Vagina (tissue), 2 donors: ENCODE measurements at regions not wholly inside any gene's neighbourhood (a gene's known extent, or its start where the extent isn't known, plus 50 kb on each side); places are given as distances from the start of the nearest gene placed in this dataset.

Source experiments
- POLR2A ChIP-seq, 2 donors: fragments of 450-650 bp; IDR thresholded peaks; one replicate each; pipeline ENCODE4 v1.6.1; 2017; ENCODE audit warnings: antibody characterized with exemption in 2 of 2, mild to moderate bottlenecking in 2 of 2, moderate library complexity in 2 of 2
- POLR2AphosphoS5 ChIP-seq, 2 donors: sonication (generic); formaldehyde crosslinking; IDR thresholded peaks; one replicate each; pipeline ENCODE4 v1.9.0; 2017; ENCODE audit warnings: antibody characterized with exemption in 2 of 2, mild to moderate bottlenecking in 2 of 2, low read depth in 1 of 2; ENCODE audit not compliant: insufficient read depth in 1 of 2
- TF ChIP-seq, protein P1 (sequence below), 3 experiments: fragments of 450-650 bp in 2 of 3; fragments of 200-600 bp in 1 of 3; sonication (generic) in 1 of 3; IDR thresholded peaks; one replicate each; pipeline ENCODE4 v1.5.1; 2017 to 2019; ENCODE audit warnings: antibody characterized with exemption in 3 of 3, mild to moderate bottlenecking in 2 of 3, moderate library complexity in 2 of 3

DNA sequence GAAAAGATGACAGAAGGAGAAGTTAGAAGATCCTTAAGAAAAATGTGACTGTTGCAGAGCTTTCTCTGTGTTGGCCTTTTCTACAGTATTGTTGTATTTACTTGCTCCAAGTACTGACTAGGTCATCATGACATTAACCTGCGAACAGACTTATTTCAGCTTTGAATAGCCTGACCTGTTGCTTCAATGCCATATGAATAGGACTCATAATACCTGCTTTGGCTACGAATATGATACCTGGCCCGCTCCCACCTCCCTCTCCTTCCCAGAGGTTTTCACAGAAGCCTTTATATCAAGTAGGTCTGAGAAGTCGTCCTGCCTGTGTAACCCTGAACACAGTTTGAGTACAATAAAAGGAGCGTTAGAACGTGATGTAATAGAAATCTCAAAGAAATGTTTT lies 169.6 kb upstream of the PGR start:
- TF ChIP-seq POLR2AphosphoS5 (IDR thresholded peaks at IDR 0.05; ENCODE audit: insufficient read depth in 1 of 2, low read depth in 1 of 2) (no peak), POLR2A (IDR thresholded peaks at IDR 0.05) (no peak)
- TF ChIP-seq, protein P1, sequence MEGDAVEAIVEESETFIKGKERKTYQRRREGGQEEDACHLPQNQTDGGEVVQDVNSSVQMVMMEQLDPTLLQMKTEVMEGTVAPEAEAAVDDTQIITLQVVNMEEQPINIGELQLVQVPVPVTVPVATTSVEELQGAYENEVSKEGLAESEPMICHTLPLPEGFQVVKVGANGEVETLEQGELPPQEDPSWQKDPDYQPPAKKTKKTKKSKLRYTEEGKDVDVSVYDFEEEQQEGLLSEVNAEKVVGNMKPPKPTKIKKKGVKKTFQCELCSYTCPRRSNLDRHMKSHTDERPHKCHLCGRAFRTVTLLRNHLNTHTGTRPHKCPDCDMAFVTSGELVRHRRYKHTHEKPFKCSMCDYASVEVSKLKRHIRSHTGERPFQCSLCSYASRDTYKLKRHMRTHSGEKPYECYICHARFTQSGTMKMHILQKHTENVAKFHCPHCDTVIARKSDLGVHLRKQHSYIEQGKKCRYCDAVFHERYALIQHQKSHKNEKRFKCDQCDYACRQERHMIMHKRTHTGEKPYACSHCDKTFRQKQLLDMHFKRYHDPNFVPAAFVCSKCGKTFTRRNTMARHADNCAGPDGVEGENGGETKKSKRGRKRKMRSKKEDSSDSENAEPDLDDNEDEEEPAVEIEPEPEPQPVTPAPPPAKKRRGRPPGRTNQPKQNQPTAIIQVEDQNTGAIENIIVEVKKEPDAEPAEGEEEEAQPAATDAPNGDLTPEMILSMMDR (IDR thresholded peaks at IDR 0.05), result no peak
